CD14-positive monocyte (primary cell): ENCODE measurements at regions not wholly inside any gene's neighbourhood (a gene's known extent, or its start where the extent isn't known, plus 50 kb on each side); places are given as distances from the start of the nearest gene placed in this dataset.

ENCODE experiments used
- DNase-seq, 3 donors: peaks; one replicate each; pipeline ENCODE4 v3.0.0-alpha.2; 2011 to 2022
- H2AFZ ChIP-seq: 2 replicates; pipeline ENCODE4 v1.6.0; 2012; ENCODE audit warnings: mild to moderate bottlenecking, low read depth, low read length, inconsistent platforms; ENCODE audit not compliant: insufficient read depth, poor library complexity, severe bottlenecking
- H3K27ac ChIP-seq, 2 donors: 1 replicate in 1 of 2; 2 replicates in 1 of 2; pipeline ENCODE4 v1.5.1; 2012 to 2013; ENCODE audit warnings: low read length in 2 of 2, control low read depth in 1 of 2, inconsistent platforms in 1 of 2, low read depth in 1 of 2, mild to moderate bottlenecking in 1 of 2
- H3K27me3 ChIP-seq, 2 donors: one replicate each; pipeline versions ENCODE4 v1.6.0 to v1.6.1; 2011 to 2013; ENCODE audit warnings: low read length in 2 of 2; ENCODE audit not compliant: control insufficient read depth in 2 of 2, insufficient read depth in 2 of 2
- H3K36me3 ChIP-seq, 2 donors: replicated peaks in 1 of 2; 1 replicate in 1 of 2; 2 replicates in 1 of 2; pipeline versions ENCODE4 v1.5.1 to v1.6.1; 2012 to 2013; ENCODE audit warnings: low read length in 2 of 2, control low read depth in 1 of 2, inconsistent platforms in 1 of 2, mild to moderate bottlenecking in 1 of 2; ENCODE audit not compliant: insufficient read depth in 2 of 2, control insufficient read depth in 1 of 2
- H3K4me1 ChIP-seq, 2 donors: 1 replicate in 1 of 2; 2 replicates in 1 of 2; pipeline versions ENCODE4 v1.5.1 to v1.6.1; 2012 to 2013; ENCODE audit warnings: low read length in 2 of 2, control low read depth in 1 of 2, inconsistent platforms in 1 of 2, mild to moderate bottlenecking in 1 of 2, moderate library complexity in 1 of 2; ENCODE audit not compliant: insufficient read depth in 2 of 2, control insufficient read depth in 1 of 2
- H3K4me2 ChIP-seq: replicated peaks from 2 replicates; pipeline ENCODE3; 2012; ENCODE audit warnings: low read length, moderate library complexity, mild to moderate bottlenecking; ENCODE audit not compliant: poor library complexity, severe bottlenecking; ENCODE audit errors: extremely low read depth
- H3K4me3 ChIP-seq, 3 experiments: fragments of 200-600 bp in 1 of 3; sonication (generic) in 1 of 3; replicated peaks in 1 of 3; 1 replicate in 2 of 3; 2 replicates in 1 of 3; pipeline ENCODE4 v1.5.1; 2011 to 2013; ENCODE audit warnings: low read length in 3 of 3, mild to moderate bottlenecking in 3 of 3, control low read depth in 2 of 3, low read depth in 2 of 3, inconsistent platforms in 1 of 3, moderate library complexity in 1 of 3
- H3K79me2 ChIP-seq: 2 replicates; pipeline ENCODE4 v1.6.0; 2012; ENCODE audit warnings: mild to moderate bottlenecking, control low read depth, inconsistent platforms, low read length, moderate library complexity; ENCODE audit not compliant: insufficient read depth
- H3K9ac ChIP-seq: 2 replicates; pipeline ENCODE4 v1.6.0; 2017; ENCODE audit warnings: low read length, mild to moderate bottlenecking; ENCODE audit not compliant: insufficient read depth, poor library complexity, severe bottlenecking
- H3K9me3 ChIP-seq, 2 donors: replicated peaks in 1 of 2; 1 replicate in 1 of 2; 2 replicates in 1 of 2; pipeline versions ENCODE4 v1.5.1 to v1.6.1; 2012 to 2013; ENCODE audit warnings: low read length in 2 of 2, control low read depth in 1 of 2; ENCODE audit not compliant: control insufficient read depth in 1 of 2, insufficient read depth in 1 of 2
- H4K20me1 ChIP-seq: 2 replicates; pipeline ENCODE4 v1.6.0; 2012; ENCODE audit warnings: mild to moderate bottlenecking, low read length, control low read depth, moderate library complexity; ENCODE audit not compliant: insufficient read depth
- H3K27ac Mint-ChIP-seq, 7 donors: one replicate each; pipeline ENCODE4 v1.8.0; 2020; ENCODE audit warnings: mild to moderate bottlenecking in 7 of 7, mixed read lengths in 7 of 7, moderate library complexity in 6 of 7, inconsistent platforms in 2 of 7
- H3K27me3 Mint-ChIP-seq, 3 donors: one replicate each; pipeline ENCODE4 v1.8.0; 2021 to 2022; ENCODE audit warnings: low read depth in 3 of 3, mild to moderate bottlenecking in 3 of 3, mixed read lengths in 3 of 3, moderate library complexity in 3 of 3, inconsistent platforms in 1 of 3
- H3K36me3 Mint-ChIP-seq, 2 donors: one replicate each; pipeline ENCODE4 v1.8.0; 2020; ENCODE audit warnings: mixed read lengths in 2 of 2, inconsistent platforms in 1 of 2, mild to moderate bottlenecking in 1 of 2
- H3K4me1 Mint-ChIP-seq: one replicate; pipeline ENCODE4 v1.8.0; 2020; ENCODE audit warnings: mild to moderate bottlenecking, mixed read lengths
- H3K4me3 Mint-ChIP-seq, 2 donors: one replicate each; pipeline ENCODE4 v1.8.0; 2020; ENCODE audit warnings: mild to moderate bottlenecking in 2 of 2, mixed read lengths in 2 of 2, moderate library complexity in 1 of 2
- H3K9me3 Mint-ChIP-seq, 7 donors: one replicate each; pipeline ENCODE4 v1.8.0; 2020 to 2022; ENCODE audit warnings: mixed read lengths in 7 of 7, mild to moderate bottlenecking in 6 of 7, moderate library complexity in 6 of 7, inconsistent platforms in 2 of 7
- WGBS: methylation state at CpG from one replicate; pipeline ENCODE4 v1.1.5; 2013; ENCODE audit warnings: missing lambda C conversion rate; ENCODE audit not compliant: insufficient coverage; 5-methylcytosine and 5-hydroxymethylcytosine counted together
- intact Hi-C, 2 donors: fragments of 100-400 bp; cut with micrococcal nuclease; formaldehyde crosslinking; loops; one replicate each; pipeline versions ENCODE4 v1.15.0 to v1.15.1; 2023
- TF ChIP-seq, protein P1 (sequence below): fragments of 200-600 bp; IDR thresholded peaks from one replicate; pipeline ENCODE4 v1.8.0; 2022; ENCODE audit warnings: antibody characterized with exemption, mild to moderate bottlenecking

DNA sequence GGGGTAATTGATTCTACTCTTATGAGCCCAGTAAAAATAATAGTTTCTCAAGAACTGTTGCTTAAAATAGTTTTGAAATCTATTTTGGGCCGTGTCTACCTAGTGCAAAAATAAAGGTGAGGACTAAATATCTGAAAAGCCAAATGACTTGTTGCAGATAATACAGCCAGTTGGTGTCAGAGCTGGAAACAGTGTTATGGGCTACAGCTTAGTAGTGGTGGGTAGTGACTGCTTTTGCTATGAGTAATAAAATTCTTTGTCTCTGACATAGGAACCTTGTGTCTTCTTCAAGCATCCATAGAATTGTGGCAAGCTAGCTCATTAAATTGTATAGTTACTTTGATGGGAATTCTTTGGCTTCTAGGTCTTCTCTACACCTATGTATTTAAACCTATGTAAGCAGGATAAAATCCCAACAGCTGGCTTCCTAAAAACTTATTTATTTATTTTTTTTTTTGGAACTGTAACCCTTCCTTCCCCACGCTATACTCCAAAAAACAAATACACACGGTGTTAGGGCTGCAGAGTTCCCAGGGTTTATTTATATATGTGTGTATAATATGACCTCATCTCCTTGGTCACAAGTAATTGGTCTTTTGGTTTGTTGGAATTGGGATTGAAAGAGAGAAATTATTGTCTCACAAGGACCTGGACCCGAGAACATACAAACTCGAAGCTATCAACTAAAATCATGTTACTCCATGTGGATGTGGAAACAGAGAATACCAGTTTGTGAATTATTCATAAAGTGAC is 138.0 kb downstream of the NUDT12 start:
- Histone ChIP-seq H3K27ac (no peak overlapping the region), H3K36me3 (no peaks in the 10 kb centered on the region), H4K20me1 (no peaks in the 10 kb centered on the region), H3K4me2 (no peak overlapping the region), H3K79me2 (no peaks in the 10 kb centered on the region), H3K4me3 (no peak overlapping the region), H3K4me1 (no peaks in the 10 kb centered on the region), H3K27me3 (no peaks in the 10 kb centered on the region), H2AFZ (no peak overlapping the region), H3K9me3 (no peaks in the 10 kb centered on the region), H3K9ac (no peak overlapping the region)
- no peaks in the 10 kb centered on the region for H3K27me3 Mint-ChIP-seq
- H3K27ac Mint-ChIP-seq, result no peak overlapping the region
- no peak overlapping the region for H3K4me3 Mint-ChIP-seq
- H3K4me1 Mint-ChIP-seq, result no peaks in the 10 kb centered on the region
- intact Hi-C loops, result no loop called here
- TF ChIP-seq, protein P1, sequence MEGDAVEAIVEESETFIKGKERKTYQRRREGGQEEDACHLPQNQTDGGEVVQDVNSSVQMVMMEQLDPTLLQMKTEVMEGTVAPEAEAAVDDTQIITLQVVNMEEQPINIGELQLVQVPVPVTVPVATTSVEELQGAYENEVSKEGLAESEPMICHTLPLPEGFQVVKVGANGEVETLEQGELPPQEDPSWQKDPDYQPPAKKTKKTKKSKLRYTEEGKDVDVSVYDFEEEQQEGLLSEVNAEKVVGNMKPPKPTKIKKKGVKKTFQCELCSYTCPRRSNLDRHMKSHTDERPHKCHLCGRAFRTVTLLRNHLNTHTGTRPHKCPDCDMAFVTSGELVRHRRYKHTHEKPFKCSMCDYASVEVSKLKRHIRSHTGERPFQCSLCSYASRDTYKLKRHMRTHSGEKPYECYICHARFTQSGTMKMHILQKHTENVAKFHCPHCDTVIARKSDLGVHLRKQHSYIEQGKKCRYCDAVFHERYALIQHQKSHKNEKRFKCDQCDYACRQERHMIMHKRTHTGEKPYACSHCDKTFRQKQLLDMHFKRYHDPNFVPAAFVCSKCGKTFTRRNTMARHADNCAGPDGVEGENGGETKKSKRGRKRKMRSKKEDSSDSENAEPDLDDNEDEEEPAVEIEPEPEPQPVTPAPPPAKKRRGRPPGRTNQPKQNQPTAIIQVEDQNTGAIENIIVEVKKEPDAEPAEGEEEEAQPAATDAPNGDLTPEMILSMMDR, result no peak
- 83% methylated on average over 1 of the region's 5 CpGs for WGBS
- no peak for DNase-seq
- H3K36me3 Mint-ChIP-seq, result no peaks in the 10 kb centered on the region
- peaks cover 0 to 3% (median 0%) of the 10 kb centered on the region in 7 donors for H3K9me3 Mint-ChIP-seq

DNA sequence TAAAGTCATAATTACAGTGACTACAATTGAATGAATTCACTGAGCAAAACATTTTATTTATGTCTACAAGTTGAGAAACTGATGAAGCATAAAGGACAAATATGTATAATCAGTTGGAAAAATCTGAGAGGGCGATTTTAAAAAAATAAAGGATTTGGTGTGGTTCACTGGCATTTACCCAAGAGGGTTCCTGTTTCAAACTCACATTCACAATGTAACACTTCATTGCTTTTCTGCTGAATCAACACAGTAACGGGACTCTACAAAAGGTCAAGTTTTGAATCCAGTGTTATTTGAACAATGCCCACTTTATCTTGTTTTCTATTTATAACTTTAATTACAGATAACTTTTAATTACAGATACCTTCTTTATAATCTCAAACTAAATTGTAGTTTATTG is 138.6 kb downstream of the NUDT12 start:
- Mint-ChIP-seq H3K4me1 (no peaks in the 10 kb centered on the region), H3K9me3 (peaks cover 0 to 3% (median 0%) of the 10 kb centered on the region in 7 donors), H3K36me3 (no peaks in the 10 kb centered on the region), H3K27ac (no peak overlapping the region), H3K4me3 (no peak overlapping the region), H3K27me3 (no peaks in the 10 kb centered on the region)
- H3K9me3 ChIP-seq, result no peaks in the 10 kb centered on the region
- H2AFZ ChIP-seq, result no peak overlapping the region
- no peaks in the 10 kb centered on the region for H4K20me1 ChIP-seq
- no peak overlapping the region for H3K27ac ChIP-seq
- H3K79me2 ChIP-seq, result no peaks in the 10 kb centered on the region
- no peaks in the 10 kb centered on the region for H3K4me1 ChIP-seq
- no peak overlapping the region for H3K9ac ChIP-seq
- H3K27me3 ChIP-seq, result no peaks in the 10 kb centered on the region
- DNase-seq, result no peak
- intact Hi-C loops, result no loop called here
- H3K4me2 ChIP-seq, result no peak overlapping the region
- no CpG with 5 or more reads among the region's 2 CpGs for WGBS
- H3K4me3 ChIP-seq, result no peak overlapping the region
- no peaks in the 10 kb centered on the region for H3K36me3 ChIP-seq
- TF ChIP-seq, protein P1, result no peak
